KMS-11 (cell line): ENCODE measurements at regions not wholly inside any gene's neighbourhood (a gene's known extent, or its start where the extent isn't known, plus 50 kb on each side); places are given as distances from the start of the nearest gene placed in this dataset.

ENCODE experiments used
- H2AFZ ChIP-seq: fragments of 200-600 bp; sonication (generic); 2 replicates; pipeline ENCODE4 v1.6.1; 2016; ENCODE audit warnings: antibody characterized with exemption, mixed run types, low read depth
- H3K27ac ChIP-seq: fragments of 200-600 bp; sonication (generic); 2 replicates; pipeline ENCODE4 v1.6.1; 2016; ENCODE audit warnings: mild to moderate bottlenecking, mixed run types
- H3K27me3 ChIP-seq: fragments of 200-600 bp; sonication (generic); 2 replicates; pipeline ENCODE4 v1.6.1; 2017; ENCODE audit warnings: mild to moderate bottlenecking, low read depth, mixed run types, moderate library complexity; ENCODE audit not compliant: insufficient read depth
- H3K36me3 ChIP-seq: fragments of 200-600 bp; sonication (generic); 2 replicates; pipeline ENCODE4 v1.6.1; 2017; ENCODE audit warnings: mild to moderate bottlenecking, mixed run types; ENCODE audit not compliant: insufficient read depth
- H3K4me1 ChIP-seq: fragments of 200-600 bp; sonication (generic); 2 replicates; pipeline ENCODE4 v1.6.1; 2016; ENCODE audit warnings: mild to moderate bottlenecking, low read depth, mixed run types; ENCODE audit not compliant: poor library complexity, severe bottlenecking
- H3K4me2 ChIP-seq: fragments of 200-600 bp; sonication (generic); 2 replicates; pipeline ENCODE4 v1.7.0; 2016; ENCODE audit warnings: mild to moderate bottlenecking, mixed run types
- H3K4me3 ChIP-seq: fragments of 200-600 bp; sonication (generic); IDR thresholded peaks from 2 replicates; pipeline ENCODE4 v1.6.1; 2017; ENCODE audit warnings: low read depth, low read length, mixed read lengths; ENCODE audit not compliant: insufficient read depth
- H3K79me2 ChIP-seq: fragments of 200-600 bp; sonication (generic); 2 replicates; pipeline ENCODE4 v1.6.1; 2016; ENCODE audit warnings: low read depth, mixed run types; ENCODE audit not compliant: insufficient read depth
- H3K9ac ChIP-seq: fragments of 200-600 bp; sonication (generic); 2 replicates; pipeline ENCODE4 v1.6.1; 2016; ENCODE audit warnings: mild to moderate bottlenecking, mixed run types
- H4K20me1 ChIP-seq: fragments of 200-600 bp; sonication (generic); 2 replicates; pipeline ENCODE4 v1.6.1; 2016; ENCODE audit warnings: mild to moderate bottlenecking, mixed run types; ENCODE audit not compliant: insufficient read depth
- CTCF ChIP-seq: fragments of 200-600 bp; sonication (generic); conservative IDR thresholded peaks from 2 replicates; pipeline ENCODE4 v1.6.1; 2017; ENCODE audit warnings: low read depth, mild to moderate bottlenecking, antibody characterized with exemption, low read length, moderate library complexity, mixed read lengths

- H3K4me2 ChIP-seq: no peak overlapping the region
- H3K27me3 ChIP-seq: no peaks in the 10 kb centered on the region
- no peak overlapping the region for H2AFZ ChIP-seq
- no peak for TF ChIP-seq CTCF
- no peaks in the 10 kb centered on the region for H3K79me2 ChIP-seq
- no peak overlapping the region for H3K27ac ChIP-seq
- H3K4me3 ChIP-seq: no peak overlapping the region
- no peaks in the 10 kb centered on the region for H3K4me1 ChIP-seq
- H4K20me1 ChIP-seq: no peaks in the 10 kb centered on the region
- no peaks in the 10 kb centered on the region for H3K36me3 ChIP-seq
- no peak overlapping the region for H3K9ac ChIP-seq
Observed at GRCh38 chr5:101929628-101930027, 366.5 kb downstream of the SLCO4C1 start.

GRCh38 chr5:101917166-101917565, 378.9 kb downstream of the SLCO4C1 start:
- Histone ChIP-seq H3K79me2 (no peaks in the 10 kb centered on the region), H3K9ac (no peak overlapping the region), H2AFZ (no peak overlapping the region), H3K27ac (no peak overlapping the region), H3K4me3 (no peak overlapping the region), H4K20me1 (no peaks in the 10 kb centered on the region), H3K4me1 (no peaks in the 10 kb centered on the region), H3K36me3 (no peaks in the 10 kb centered on the region), H3K4me2 (no peak overlapping the region), H3K27me3 (no peaks in the 10 kb centered on the region)
- no peak for TF ChIP-seq CTCF

- no peak overlapping the region for H3K4me3 ChIP-seq
- no peak overlapping the region for H3K27ac ChIP-seq
- no peak overlapping the region for H3K9ac ChIP-seq
- H3K4me1 ChIP-seq: no peaks in the 10 kb centered on the region
- H4K20me1 ChIP-seq: no peaks in the 10 kb centered on the region
- no peak for TF ChIP-seq CTCF
- H2AFZ ChIP-seq: no peak overlapping the region
- H3K79me2 ChIP-seq: no peaks in the 10 kb centered on the region
- H3K4me2 ChIP-seq: no peak overlapping the region
- no peaks in the 10 kb centered on the region for H3K36me3 ChIP-seq
- H3K27me3 ChIP-seq: no peaks in the 10 kb centered on the region
Observed at GRCh38 chr5:101915554-101915953, 380.5 kb downstream of the SLCO4C1 start.

- no peak overlapping the region for H2AFZ ChIP-seq
- H3K9ac ChIP-seq: no peak overlapping the region
- no peaks in the 10 kb centered on the region for H3K79me2 ChIP-seq
- no peak overlapping the region for H3K4me3 ChIP-seq
- no peaks in the 10 kb centered on the region for H3K36me3 ChIP-seq
- no peak overlapping the region for H3K27ac ChIP-seq
- no peaks in the 10 kb centered on the region for H3K27me3 ChIP-seq
- H3K4me2 ChIP-seq: no peak overlapping the region
- H4K20me1 ChIP-seq: no peaks in the 10 kb centered on the region
- TF ChIP-seq CTCF: no peak
- H3K4me1 ChIP-seq: no peaks in the 10 kb centered on the region
Observed at GRCh38 chr5:101904736-101905135, 391.3 kb downstream of the SLCO4C1 start.

GRCh38 chr5:101897914-101898313, 398.2 kb downstream of the SLCO4C1 start:
- H3K4me2 ChIP-seq: no peak overlapping the region

More at GRCh38 chr5:101897914-101898313, 398.2 kb downstream of the SLCO4C1 start:
- H2AFZ ChIP-seq: no peak overlapping the region
- no peak overlapping the region for H3K9ac ChIP-seq
- H3K36me3 ChIP-seq: no peaks in the 10 kb centered on the region
- TF ChIP-seq CTCF: no peak
- no peaks in the 10 kb centered on the region for H4K20me1 ChIP-seq
- no peak overlapping the region for H3K4me3 ChIP-seq
- no peak overlapping the region for H3K27ac ChIP-seq
- no peaks in the 10 kb centered on the region for H3K79me2 ChIP-seq
- no peaks in the 10 kb centered on the region for H3K4me1 ChIP-seq
- H3K27me3 ChIP-seq: no peaks in the 10 kb centered on the region
